GM19467 (cell line): ENCODE measurements at regions not wholly inside any gene's neighbourhood (a gene's known extent, or its start where the extent isn't known, plus 50 kb on each side); places are given as distances from the start of the nearest gene placed in this dataset.

Experiments
- ATAC-seq: cut with Tn5 transposase; IDR thresholded peaks from one replicate; pipeline ENCODE4 v1.9.1; 2021; ENCODE audit warnings: mild to moderate bottlenecking, moderate library complexity; ENCODE audit not compliant: unreplicated experiment

- no peak for ATAC-seq
Measured at GRCh38 chr10:36183726-36184125, 541.6 kb upstream of the FZD8 start.

GRCh38 chr10:36183056-36183455 is 541.0 kb upstream of the FZD8 start:
- ATAC-seq, result no peak

- ATAC-seq, result no peak
Measured at GRCh38 chr10:36182606-36183005, 540.5 kb upstream of the FZD8 start.

- no peak for ATAC-seq
Measured at GRCh38 chr10:36182179-36182566, 540.1 kb upstream of the FZD8 start.

- no peak for ATAC-seq
Measured at GRCh38 chr10:36181426-36182178, 539.5 kb upstream of the FZD8 start.

- ATAC-seq, result no peak
Measured at GRCh38 chr10:36178616-36179015, 536.5 kb upstream of the FZD8 start.

GRCh38 chr10:36177071-36177470 is 535.0 kb upstream of the FZD8 start:
- no peak for ATAC-seq

GRCh38 chr10:36175954-36176353 is 533.9 kb upstream of the FZD8 start:
- ATAC-seq, result no peak

- ATAC-seq, result no peak
Measured at GRCh38 chr10:36173364-36173763, 531.3 kb upstream of the FZD8 start.

- ATAC-seq, result no peak
Measured at GRCh38 chr10:36171953-36172940, 530.2 kb upstream of the FZD8 start.

GRCh38 chr10:36171556-36171952 is 529.5 kb upstream of the FZD8 start:
- ATAC-seq, result no peak

- no peak for ATAC-seq
Measured at GRCh38 chr10:36170943-36171501, 528.9 kb upstream of the FZD8 start.

- ATAC-seq, result no peak
Measured at GRCh38 chr10:36170142-36170719, 528.1 kb upstream of the FZD8 start.

GRCh38 chr10:36168777-36169176 is 526.7 kb upstream of the FZD8 start:
- no peak for ATAC-seq

- ATAC-seq, result no peak
Measured at GRCh38 chr10:36164556-36165504, 522.7 kb upstream of the FZD8 start.

GRCh38 chr10:36163827-36164226 is 521.7 kb upstream of the FZD8 start:
- no peak for ATAC-seq

GRCh38 chr10:36157486-36157885 is 515.4 kb upstream of the FZD8 start:
- ATAC-seq, result no peak

- no peak for ATAC-seq
Measured at GRCh38 chr10:36148207-36148606, 506.1 kb upstream of the FZD8 start.

GRCh38 chr10:36147529-36147928 is 505.4 kb upstream of the FZD8 start:
- no peak for ATAC-seq
